ENCODE measurements at regions not wholly inside any gene's neighbourhood (a gene's known extent, or its start where the extent isn't known, plus 50 kb on each side); places are given as distances from the start of the nearest gene placed in this dataset.

GRCh38 chr1:222416001-222416791 is 131.7 kb downstream of the HHIPL2 start:
- TF ChIP-seq CTCF (IDR thresholded peaks at IDR 0.05; ENCODE audit: control insufficient read depth, extremely low read depth, insufficient read depth): no peak
- no peak for DNase-seq (ENCODE audit: low read depth)
- no peak overlapping the region for H3K4me3 ChIP-seq (ENCODE audit: low read depth, low read length)

- no peak for TF ChIP-seq CTCF (IDR thresholded peaks at IDR 0.05; ENCODE audit: control insufficient read depth, extremely low read depth, insufficient read depth)
- DNase-seq (ENCODE audit: low read depth): no peak
- no peak overlapping the region for H3K4me3 ChIP-seq (ENCODE audit: low read depth, low read length)
Measured at GRCh38 chr1:222415441-222415840, 132.5 kb downstream of the HHIPL2 start.

GRCh38 chr1:222413991-222414549 is 133.8 kb downstream of the HHIPL2 start:
- no peak overlapping the region for H3K4me3 ChIP-seq (ENCODE audit: low read depth, low read length)
- no peak for TF ChIP-seq CTCF (IDR thresholded peaks at IDR 0.05; ENCODE audit: control insufficient read depth, extremely low read depth, insufficient read depth)
- no peak for DNase-seq (ENCODE audit: low read depth)

GRCh38 chr1:222413436-222413835 is 134.5 kb downstream of the HHIPL2 start:
- no peak for DNase-seq (ENCODE audit: low read depth)
- no peak for TF ChIP-seq CTCF (IDR thresholded peaks at IDR 0.05; ENCODE audit: control insufficient read depth, extremely low read depth, insufficient read depth)
- no peak overlapping the region for H3K4me3 ChIP-seq (ENCODE audit: low read depth, low read length)

- no peak for DNase-seq (ENCODE audit: low read depth)
- no peak for TF ChIP-seq CTCF (IDR thresholded peaks at IDR 0.05; ENCODE audit: control insufficient read depth, extremely low read depth, insufficient read depth)
- peak overlapping the region; percentile 24 for H3K4me3 ChIP-seq (ENCODE audit: low read depth, low read length)
Measured at GRCh38 chr1:222404710-222405109, 143.2 kb downstream of the HHIPL2 start.

- no peak for DNase-seq (ENCODE audit: low read depth)
- H3K4me3 ChIP-seq (ENCODE audit: low read depth, low read length): no peak overlapping the region
- no peak for TF ChIP-seq CTCF (IDR thresholded peaks at IDR 0.05; ENCODE audit: control insufficient read depth, extremely low read depth, insufficient read depth)
Measured at GRCh38 chr1:222399197-222399596, 148.7 kb downstream of the HHIPL2 start.
